GM12878 (cell line): ENCODE measurements at regions not wholly inside any gene's neighbourhood (a gene's known extent, or its start where the extent isn't known, plus 50 kb on each side); places are given as distances from the start of the nearest gene placed in this dataset.

ENCODE experiments used
- CTCF ChIP-seq, 3 experiments: IDR thresholded peaks in 2 of 3; conservative IDR thresholded peaks in 1 of 3; 2 replicates each; pipeline ENCODE4 v1.5.1; 2011; ENCODE audit warnings: low read depth in 3 of 3, low read length in 3 of 3, mild to moderate bottlenecking in 3 of 3, control low read depth in 2 of 3, moderate library complexity in 2 of 3, inconsistent platforms in 1 of 3, mixed read lengths in 1 of 3; ENCODE audit not compliant: control insufficient read depth in 2 of 3, insufficient read depth in 1 of 3; ENCODE audit errors: extremely low read depth in 1 of 3
- GABPA ChIP-seq: IDR thresholded peaks from 2 replicates; pipeline ENCODE4 v1.6.1; 2014; ENCODE audit warnings: antibody characterized with exemption, low read depth, mild to moderate bottlenecking, inconsistent platforms
- SMC3 ChIP-seq: IDR thresholded peaks from 2 replicates; pipeline ENCODE4 v1.6.1; 2011; ENCODE audit warnings: low read length, improper control_type of control experiment, borderline replicate concordance
- SRF ChIP-seq, 2 experiments: IDR thresholded peaks; 2 replicates each; pipeline ENCODE4 v1.6.1; 2011; ENCODE audit warnings: low read depth in 2 of 2, low read length in 2 of 2, mild to moderate bottlenecking in 1 of 2, moderate library complexity in 1 of 2

- no peak for TF ChIP-seq GABPA
- no peak for TF ChIP-seq CTCF (IDR thresholded peaks at IDR 0.05 in 2 of 3, conservative IDR thresholded peaks at IDR 0.05 in 1 of 3; ENCODE audit: control insufficient read depth in 2 of 3, extremely low read depth in 1 of 3, insufficient read depth in 1 of 3, low read depth in 3 of 3, low read length in 3 of 3)
- TF ChIP-seq SMC3, result no peak
- TF ChIP-seq SRF (IDR thresholded peaks at IDR 0.05; ENCODE audit: low read depth in 2 of 2, low read length in 2 of 2), result no peak
Measured at GRCh38 chr7:33819658-33820057, 85.7 kb upstream of the BMPER start.
